Tibial artery (tissue), 4 donors: ENCODE measurements at regions not wholly inside any gene's neighbourhood (a gene's known extent, or its start where the extent isn't known, plus 50 kb on each side); places are given as distances from the start of the nearest gene placed in this dataset.

Experiments used
- DNase-seq, 2 donors: peaks; one replicate each; pipeline ENCODE4 v3.0.0-alpha.2; 2019
- H3K27ac ChIP-seq, 2 donors: fragments of 200-600 bp; sonication (generic) in 1 of 2; 1 replicate in 1 of 2; 2 replicates in 1 of 2; pipeline ENCODE4 v1.5.1; 2018 to 2019; ENCODE audit warnings: mild to moderate bottlenecking in 1 of 2
- H3K27me3 ChIP-seq, 2 donors: fragments of 200-600 bp; sonication (generic) in 1 of 2; one replicate each; pipeline versions ENCODE4 v1.5.1 to v1.6.0; 2016 to 2019
- H3K36me3 ChIP-seq, 3 donors: fragments of 200-600 bp; sonication (generic) in 2 of 3; one replicate each; pipeline ENCODE4 v1.5.1; 2016 to 2019; ENCODE audit warnings: mild to moderate bottlenecking in 2 of 3
- H3K4me1 ChIP-seq, 4 donors: fragments of 200-600 bp; sonication (generic) in 2 of 4; 1 replicate in 3 of 4; 2 replicates in 1 of 4; pipeline ENCODE4 v1.5.1; 2016 to 2019
- H3K4me3 ChIP-seq, 2 donors: fragments of 200-600 bp; sonication (generic) in 1 of 2; 1 replicate in 1 of 2; 2 replicates in 1 of 2; pipeline ENCODE4 v1.5.1; 2018 to 2019; ENCODE audit warnings: mild to moderate bottlenecking in 2 of 2
- H3K9me3 ChIP-seq, 3 donors: fragments of 200-600 bp; sonication (generic) in 1 of 3; one replicate each; pipeline ENCODE4 v1.5.1; 2016 to 2019
- intact Hi-C: fragments of 100-400 bp; cut with DNase I; formaldehyde crosslinking; loops from one replicate; pipeline ENCODE4 v1.15.0; 2023; ENCODE audit warnings: low total_unique reads
- TF ChIP-seq, protein P1 (sequence below), 2 experiments: fragments of 200-600 bp in 1 of 2; fragments of 450-650 bp in 1 of 2; IDR thresholded peaks; one replicate each; pipeline ENCODE4 v1.5.1; 2017 to 2019; ENCODE audit warnings: antibody characterized with exemption in 2 of 2, mild to moderate bottlenecking in 1 of 2, moderate library complexity in 1 of 2

DNA sequence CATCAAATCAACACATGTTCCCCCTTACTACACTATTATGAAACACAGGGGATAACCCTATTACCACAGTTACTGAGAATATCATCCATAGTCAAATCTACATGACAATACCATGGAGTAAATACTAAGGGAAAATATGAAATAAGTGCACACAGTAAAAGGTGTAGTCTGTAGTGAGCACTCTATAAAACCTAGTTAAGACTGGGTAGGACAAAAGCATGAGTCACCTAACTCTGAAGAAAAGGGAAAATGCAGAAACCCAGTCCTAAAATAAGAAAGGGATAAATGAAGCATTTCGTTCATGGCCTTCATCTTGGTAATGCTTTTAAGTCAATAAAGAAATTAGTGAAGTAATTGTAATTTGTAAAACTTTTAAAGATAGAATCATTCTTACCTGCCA is 65.4 kb upstream of the ACVR2A start:
- Histone ChIP-seq H3K4me1 (no peaks in the 10 kb centered on the region), H3K27ac (no peak overlapping the region), H3K36me3 (no peaks in the 10 kb centered on the region), H3K4me3 (no peak overlapping the region), H3K27me3 (no peaks in the 10 kb centered on the region), H3K9me3 (no peaks in the 10 kb centered on the region)
- no peak for DNase-seq
- TF ChIP-seq, protein P1, sequence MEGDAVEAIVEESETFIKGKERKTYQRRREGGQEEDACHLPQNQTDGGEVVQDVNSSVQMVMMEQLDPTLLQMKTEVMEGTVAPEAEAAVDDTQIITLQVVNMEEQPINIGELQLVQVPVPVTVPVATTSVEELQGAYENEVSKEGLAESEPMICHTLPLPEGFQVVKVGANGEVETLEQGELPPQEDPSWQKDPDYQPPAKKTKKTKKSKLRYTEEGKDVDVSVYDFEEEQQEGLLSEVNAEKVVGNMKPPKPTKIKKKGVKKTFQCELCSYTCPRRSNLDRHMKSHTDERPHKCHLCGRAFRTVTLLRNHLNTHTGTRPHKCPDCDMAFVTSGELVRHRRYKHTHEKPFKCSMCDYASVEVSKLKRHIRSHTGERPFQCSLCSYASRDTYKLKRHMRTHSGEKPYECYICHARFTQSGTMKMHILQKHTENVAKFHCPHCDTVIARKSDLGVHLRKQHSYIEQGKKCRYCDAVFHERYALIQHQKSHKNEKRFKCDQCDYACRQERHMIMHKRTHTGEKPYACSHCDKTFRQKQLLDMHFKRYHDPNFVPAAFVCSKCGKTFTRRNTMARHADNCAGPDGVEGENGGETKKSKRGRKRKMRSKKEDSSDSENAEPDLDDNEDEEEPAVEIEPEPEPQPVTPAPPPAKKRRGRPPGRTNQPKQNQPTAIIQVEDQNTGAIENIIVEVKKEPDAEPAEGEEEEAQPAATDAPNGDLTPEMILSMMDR (IDR thresholded peaks at IDR 0.05), result no peak
- intact Hi-C loops, result no loop called here

DNA sequence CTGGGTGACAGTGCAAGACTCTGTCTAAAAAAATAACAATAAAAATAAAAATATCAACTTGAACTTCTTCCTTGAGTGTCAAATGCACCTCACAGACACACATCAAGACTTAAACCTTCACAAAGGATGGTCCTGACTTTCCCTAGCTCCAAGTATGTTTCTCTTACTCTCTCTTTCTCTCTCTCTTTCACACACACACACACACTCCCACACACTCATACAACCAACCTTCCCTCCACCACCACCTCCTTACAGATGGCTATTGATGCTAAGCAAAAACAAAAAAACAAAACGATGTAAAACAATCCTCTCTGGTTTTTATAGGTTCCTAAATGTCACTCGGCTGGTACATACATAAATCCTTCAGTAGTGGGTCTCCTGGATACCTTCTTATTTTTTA is 67.4 kb upstream of the ACVR2A start:
- intact Hi-C loops, result no loop called here
- Histone ChIP-seq H3K36me3 (no peaks in the 10 kb centered on the region), H3K27me3 (no peaks in the 10 kb centered on the region), H3K4me1 (no peaks in the 10 kb centered on the region), H3K9me3 (no peaks in the 10 kb centered on the region), H3K4me3 (no peak overlapping the region), H3K27ac (no peak overlapping the region)
- TF ChIP-seq, protein P1 (IDR thresholded peaks at IDR 0.05), result no peak
- no peak for DNase-seq

DNA sequence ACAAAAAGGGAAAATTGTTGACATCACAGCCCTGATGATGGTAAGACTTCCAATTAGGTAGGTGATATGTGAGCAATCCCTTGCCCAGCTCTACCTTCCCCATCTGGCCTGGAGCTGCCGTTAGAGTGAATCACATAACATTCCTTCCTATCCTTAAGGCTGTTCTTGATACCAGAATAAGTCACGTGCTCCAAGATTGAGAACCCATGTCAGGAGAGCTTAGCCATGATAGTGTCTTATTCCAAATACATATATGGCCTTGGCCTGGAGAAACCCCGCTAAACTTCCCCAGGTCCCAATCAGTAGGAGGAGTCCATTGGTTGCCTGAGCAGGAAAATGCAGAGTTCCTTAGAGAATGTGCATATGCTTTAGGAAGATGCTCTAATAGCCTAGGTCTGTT is 70.0 kb upstream of the ACVR2A start:
- intact Hi-C loops, result no loop called here
- Histone ChIP-seq H3K9me3 (no peaks in the 10 kb centered on the region), H3K27ac (no peak overlapping the region), H3K27me3 (no peaks in the 10 kb centered on the region), H3K4me1 (no peaks in the 10 kb centered on the region), H3K36me3 (no peaks in the 10 kb centered on the region), H3K4me3 (no peak overlapping the region)
- TF ChIP-seq, protein P1 (IDR thresholded peaks at IDR 0.05), result no peak
- no peak for DNase-seq

DNA sequence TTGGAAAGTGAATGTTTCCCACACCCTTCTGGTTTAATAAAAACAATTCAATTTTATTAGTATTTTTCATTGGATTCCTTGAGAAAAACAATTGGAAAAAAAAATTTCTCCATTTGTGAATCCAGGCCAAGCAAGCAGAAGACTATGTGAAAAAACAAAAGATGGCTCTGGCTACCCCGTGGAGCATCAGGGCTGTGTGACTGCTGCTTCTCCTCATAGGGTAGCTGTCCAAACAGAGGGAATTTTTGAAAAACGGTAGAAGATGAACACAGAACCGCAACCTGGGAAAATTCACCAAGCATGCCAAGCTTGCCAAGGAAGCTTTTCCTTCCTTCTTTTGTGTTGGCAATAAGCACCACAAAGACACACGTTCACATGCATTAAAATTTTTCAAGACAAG is 71.3 kb upstream of the ACVR2A start:
- H3K4me3 ChIP-seq, result no peak overlapping the region
- no peak overlapping the region for H3K27ac ChIP-seq
- TF ChIP-seq, protein P1 (IDR thresholded peaks at IDR 0.05), result no peak
- H3K4me1 ChIP-seq, result no peaks in the 10 kb centered on the region
- no peak for DNase-seq
- intact Hi-C loops, result no loop called here
- H3K27me3 ChIP-seq, result no peaks in the 10 kb centered on the region
- H3K9me3 ChIP-seq, result no peaks in the 10 kb centered on the region
- no peaks in the 10 kb centered on the region for H3K36me3 ChIP-seq

DNA sequence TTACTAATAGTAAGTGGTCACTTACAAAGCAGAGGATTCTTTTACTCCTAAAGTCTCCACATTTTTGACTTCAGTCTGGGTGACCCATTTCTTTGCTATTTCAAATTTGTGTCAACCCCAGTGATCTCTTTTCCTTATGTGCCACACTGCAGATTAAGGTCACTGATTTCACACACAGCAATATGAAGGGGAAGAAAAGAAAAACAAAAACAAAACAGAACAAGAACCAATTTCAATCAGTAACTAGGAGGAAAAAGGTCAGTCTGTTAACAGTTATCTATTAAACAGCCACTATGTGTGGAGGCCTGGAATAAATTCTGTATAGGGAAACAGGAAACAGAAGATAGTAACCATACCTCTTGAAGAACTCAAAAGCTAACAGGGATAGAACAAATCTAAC is 72.0 kb upstream of the ACVR2A start:
- no peaks in the 10 kb centered on the region for H3K27me3 ChIP-seq
- H3K9me3 ChIP-seq, result no peaks in the 10 kb centered on the region
- H3K36me3 ChIP-seq, result no peaks in the 10 kb centered on the region
- H3K27ac ChIP-seq, result no peak overlapping the region
- intact Hi-C loops, result no loop called here
- TF ChIP-seq, protein P1 (IDR thresholded peaks at IDR 0.05), result no peak
- H3K4me3 ChIP-seq, result no peak overlapping the region
- H3K4me1 ChIP-seq, result no peaks in the 10 kb centered on the region
- no peak for DNase-seq

DNA sequence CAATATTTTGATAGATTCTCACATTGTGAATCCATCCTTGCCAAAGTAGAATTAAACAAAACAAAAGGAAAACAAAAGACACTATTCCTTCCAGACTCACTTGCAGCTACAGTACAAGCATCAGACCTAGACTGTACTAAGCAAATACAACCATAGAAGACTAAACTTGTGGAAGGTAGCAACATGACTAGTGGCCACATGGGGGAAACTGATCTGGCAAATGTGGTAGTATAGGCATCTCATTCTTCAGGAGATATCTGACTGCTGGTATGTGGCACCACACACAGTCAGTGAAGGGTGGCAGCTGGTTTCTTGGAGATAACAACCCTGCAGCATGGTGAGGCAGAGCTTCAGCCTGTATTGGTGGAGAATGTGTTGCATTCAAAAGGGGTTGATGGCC is 81.0 kb upstream of the ACVR2A start:
- intact Hi-C loops, result no loop called here
- Histone ChIP-seq H3K9me3 (no peaks in the 10 kb centered on the region), H3K27ac (no peak overlapping the region), H3K27me3 (no peaks in the 10 kb centered on the region), H3K4me1 (no peaks in the 10 kb centered on the region), H3K36me3 (no peaks in the 10 kb centered on the region), H3K4me3 (no peak overlapping the region)
- no peak for DNase-seq
- TF ChIP-seq, protein P1 (IDR thresholded peaks at IDR 0.05), result no peak
